Astrocyte of the spinal cord (primary cell): ENCODE measurements at regions not wholly inside any gene's neighbourhood (a gene's known extent, or its start where the extent isn't known, plus 50 kb on each side); places are given as distances from the start of the nearest gene placed in this dataset.
"Not testable (repeated sequence)": the region's sequence is repeated elsewhere in the genome, so short reads cannot be mapped to it uniquely, and the experiment has no call there.

Source experiments
- DNase-seq: peaks from one replicate; pipeline ENCODE4 v3.0.0; 2011; ENCODE audit warnings: low read depth, low spot score
- H3K4me3 ChIP-seq: 2 replicates; pipeline ENCODE4 v1.5.1; 2011; ENCODE audit warnings: low read depth, mild to moderate bottlenecking, low read length, moderate library complexity
- in situ Hi-C: cut with HindIII; loops from 2 replicates; pipeline ENCODE4 v1.10.0; 2017; ENCODE audit warnings: low sequenced_read_pairs
- TF ChIP-seq, protein P1 (sequence below): IDR thresholded peaks from 2 replicates; pipeline ENCODE4 v1.5.1; 2012; ENCODE audit warnings: low read depth, mild to moderate bottlenecking, low read length, inconsistent platforms

DNA sequence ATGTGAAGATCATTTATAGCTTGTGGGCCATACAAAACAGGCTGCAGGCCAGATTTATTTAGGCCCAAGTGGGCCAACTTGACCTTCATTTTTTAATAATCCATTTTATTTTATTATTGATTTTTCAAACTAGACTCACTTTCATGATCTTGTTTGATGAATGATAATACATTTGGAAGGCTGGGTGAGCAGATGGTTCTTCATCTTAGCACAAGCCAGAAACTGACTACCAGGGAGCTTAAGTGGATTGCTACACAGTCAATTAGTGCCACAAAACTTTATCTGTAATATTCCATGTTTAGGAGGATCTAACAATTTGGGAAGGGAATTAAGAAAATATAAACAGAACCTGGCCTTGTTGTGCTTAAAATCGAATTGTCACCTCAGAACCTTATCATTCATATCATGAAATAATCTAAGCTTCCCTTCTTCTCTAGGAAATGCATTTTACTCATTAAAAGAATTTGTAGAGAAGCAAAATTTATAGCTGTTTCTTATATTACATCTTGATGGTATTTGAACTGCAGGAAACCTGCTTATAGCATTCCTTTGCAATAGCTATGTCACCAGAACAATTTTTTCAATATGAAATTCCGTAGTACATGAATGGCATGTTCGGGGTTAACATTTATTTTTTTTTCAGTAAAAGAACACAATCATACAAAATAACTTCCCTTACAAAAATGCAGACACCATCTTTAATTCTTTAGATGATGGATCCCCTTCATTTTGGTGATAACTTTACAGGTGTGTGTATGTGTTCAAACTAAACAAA, 62.0 kb upstream of the CSRP2 start:
- H3K4me3 ChIP-seq: no peak overlapping the region
- no peak for DNase-seq
- in situ Hi-C loops: no loop called here
- TF ChIP-seq, protein P1, sequence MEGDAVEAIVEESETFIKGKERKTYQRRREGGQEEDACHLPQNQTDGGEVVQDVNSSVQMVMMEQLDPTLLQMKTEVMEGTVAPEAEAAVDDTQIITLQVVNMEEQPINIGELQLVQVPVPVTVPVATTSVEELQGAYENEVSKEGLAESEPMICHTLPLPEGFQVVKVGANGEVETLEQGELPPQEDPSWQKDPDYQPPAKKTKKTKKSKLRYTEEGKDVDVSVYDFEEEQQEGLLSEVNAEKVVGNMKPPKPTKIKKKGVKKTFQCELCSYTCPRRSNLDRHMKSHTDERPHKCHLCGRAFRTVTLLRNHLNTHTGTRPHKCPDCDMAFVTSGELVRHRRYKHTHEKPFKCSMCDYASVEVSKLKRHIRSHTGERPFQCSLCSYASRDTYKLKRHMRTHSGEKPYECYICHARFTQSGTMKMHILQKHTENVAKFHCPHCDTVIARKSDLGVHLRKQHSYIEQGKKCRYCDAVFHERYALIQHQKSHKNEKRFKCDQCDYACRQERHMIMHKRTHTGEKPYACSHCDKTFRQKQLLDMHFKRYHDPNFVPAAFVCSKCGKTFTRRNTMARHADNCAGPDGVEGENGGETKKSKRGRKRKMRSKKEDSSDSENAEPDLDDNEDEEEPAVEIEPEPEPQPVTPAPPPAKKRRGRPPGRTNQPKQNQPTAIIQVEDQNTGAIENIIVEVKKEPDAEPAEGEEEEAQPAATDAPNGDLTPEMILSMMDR: no peak

DNA sequence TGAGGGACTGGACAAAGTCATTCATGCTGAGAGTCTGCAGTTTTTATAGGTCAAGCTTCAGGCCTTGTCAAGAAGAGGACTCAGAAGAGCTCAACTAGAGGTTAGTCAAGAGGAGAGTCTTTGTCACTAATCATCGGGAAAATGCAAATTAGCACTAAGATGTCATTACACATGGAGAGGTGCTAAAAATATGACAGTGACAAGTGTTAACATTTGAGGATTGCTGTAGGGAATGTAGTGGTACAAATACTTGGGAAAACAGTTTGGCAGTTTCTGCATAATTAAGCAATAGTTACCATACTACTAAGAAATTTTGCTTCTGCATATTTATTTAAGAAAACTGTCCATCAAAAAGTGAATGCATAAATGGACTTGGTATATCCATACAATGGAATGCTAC, 60.9 kb upstream of the CSRP2 start:
- in situ Hi-C loops: no loop called here
- no peak for DNase-seq
- TF ChIP-seq, protein P1: no peak
- no peak overlapping the region for H3K4me3 ChIP-seq

DNA sequence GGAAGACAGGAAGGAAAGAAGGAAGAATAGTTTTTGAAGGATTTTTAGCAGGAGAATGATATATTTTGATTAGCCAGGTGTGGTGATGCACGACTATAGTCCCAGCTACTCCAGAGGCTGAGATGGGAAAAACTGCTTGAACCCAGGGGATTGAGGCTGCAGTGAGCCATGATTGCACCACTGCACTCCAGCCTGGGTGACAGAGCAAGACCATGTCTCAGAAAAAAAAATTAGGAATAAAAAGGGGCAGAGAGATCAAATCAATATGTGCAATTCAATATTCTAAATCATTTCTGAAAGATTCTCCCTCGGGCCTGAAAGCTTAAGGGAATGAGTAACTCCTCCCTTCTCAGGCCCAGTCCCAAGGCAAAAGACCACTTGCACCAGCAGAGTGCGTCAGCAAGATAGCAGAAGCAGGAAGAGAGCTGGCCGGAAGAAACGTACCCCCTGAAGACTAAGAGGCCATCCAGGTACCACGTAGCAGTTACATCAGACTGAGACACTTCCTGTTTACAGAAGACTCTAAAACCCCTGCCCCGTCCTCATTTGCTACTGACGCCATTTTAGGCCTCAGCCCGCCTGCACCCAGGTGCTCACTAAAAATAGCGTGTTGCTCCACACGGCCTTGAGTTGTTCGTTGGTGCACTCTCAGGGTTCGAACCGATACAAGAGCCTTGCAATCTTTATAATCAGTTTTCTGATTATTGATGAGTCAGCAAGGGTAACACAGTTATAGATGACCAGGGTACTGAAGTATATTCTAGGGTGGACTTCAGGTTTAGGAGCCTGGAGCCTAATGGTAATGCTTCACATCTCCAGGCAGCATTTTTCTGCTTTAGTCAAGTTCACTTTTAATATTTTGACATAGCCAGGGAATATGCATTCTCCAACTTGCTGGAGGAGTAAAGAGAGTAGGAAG, 57.7 kb upstream of the CSRP2 start:
- TF ChIP-seq, protein P1: no peak

GRCh38 chr12:76933392-76933791, 54.6 kb upstream of the CSRP2 start:
- DNase-seq, in situ Hi-C loops, H3K4me3 ChIP-seq: not testable (repeated sequence)

More for the DNA sequence above, 57.7 kb upstream of the CSRP2 start:
- DNase-seq: no peak
- no peak overlapping the region for H3K4me3 ChIP-seq
- in situ Hi-C loops: no loop called here

- in situ Hi-C loops: no loop called here
- no peak for DNase-seq
- TF ChIP-seq, protein P1: no peak
- no peak overlapping the region for H3K4me3 ChIP-seq
Measured at GRCh38 chr12:76929499-76929898, 50.7 kb upstream of the CSRP2 start.
